Heart right ventricle (tissue), 16 donors: ENCODE measurements at regions not wholly inside any gene's neighbourhood (a gene's known extent, or its start where the extent isn't known, plus 50 kb on each side); places are given as distances from the start of the nearest gene placed in this dataset.

Experiments
- ATAC-seq, 8 donors: fragments of 200-7000 bp; cut with Tn5 transposase; one replicate each; pipeline ENCODE4 v1.9.1; 2020; ENCODE audit warnings: mild to moderate bottlenecking in 8 of 8, moderate library complexity in 8 of 8, moderate number of reproducible peaks in 1 of 8
- DNase-seq, 2 donors: peaks; one replicate each; pipeline ENCODE4 v3.0.0-alpha.2; 2020
- H3K27ac ChIP-seq, 10 donors: fragments of 200-600 bp; sonication (generic) in 2 of 10; one replicate each; pipeline versions ENCODE4 v1.5.0 to v1.8.0; 2020 to 2022; ENCODE audit warnings: mild to moderate bottlenecking in 3 of 10
- H3K27me3 ChIP-seq, 7 donors: fragments of 200-600 bp; one replicate each; pipeline ENCODE4 v1.8.0; 2021 to 2022; ENCODE audit warnings: mild to moderate bottlenecking in 2 of 7
- H3K36me3 ChIP-seq, 9 donors: fragments of 200-600 bp; sonication (generic) in 1 of 9; one replicate each; pipeline versions ENCODE4 v1.5.0 to v1.8.0; 2020 to 2022; ENCODE audit warnings: mild to moderate bottlenecking in 2 of 9
- H3K4me1 ChIP-seq, 9 donors: fragments of 200-600 bp; sonication (generic) in 1 of 9; one replicate each; pipeline versions ENCODE4 v1.5.0 to v1.8.0; 2020 to 2022; ENCODE audit warnings: mild to moderate bottlenecking in 4 of 9
- H3K4me3 ChIP-seq, 10 donors: fragments of 200-600 bp; sonication (generic) in 2 of 10; one replicate each; pipeline versions ENCODE4 v1.5.0 to v1.8.0; 2020 to 2022; ENCODE audit warnings: mild to moderate bottlenecking in 7 of 10, moderate library complexity in 2 of 10
- H3K9me3 ChIP-seq, 11 donors: fragments of 200-600 bp in 10 of 11; sonication (generic) in 2 of 11; one replicate each; pipeline versions ENCODE4 v1.5.0 to v1.8.0; 2013 to 2022; ENCODE audit warnings: mild to moderate bottlenecking in 2 of 11, control low read depth in 1 of 11, moderate library complexity in 1 of 11
- WGBS, 2 donors: extraction: QIAGEN DNeasy Blood & Tissue Kit; methylation state at CpG; one replicate each; pipeline ENCODE4 v1.1.7; 2013; ENCODE audit warnings: inconsistent platforms in 1 of 2; 5-methylcytosine and 5-hydroxymethylcytosine counted together
- intact Hi-C, 10 donors: fragments of 100-400 bp; cut with DNase I; formaldehyde crosslinking; loops; one replicate each; pipeline versions ENCODE4 v1.11.1 to v1.14.2; 2022
- TF ChIP-seq, protein P1 (sequence below), 9 donors: fragments of 200-600 bp; sonication (generic) in 2 of 9; IDR thresholded peaks; one replicate each; pipeline versions ENCODE4 v1.5.0 to v1.8.0; 2021 to 2022; ENCODE audit warnings: antibody characterized with exemption in 9 of 9, mild to moderate bottlenecking in 5 of 9, moderate library complexity in 1 of 9
- donor health status: Arrhythmogenic right ventricular cardiomyopathy.
- donor health status: ischemic (EF 13 %, LVEDD 7.1; RV severe dilation, severe dysfunction).
- donor health status: healthy with polysubstance abuse.
- donor health status: DM: no; HTN: yes; CAD: no.
- donor health status: DM: no; HTN: no; CAD: no.
- donor health status: ischemic (EF 25% LVEDD 6.9; RV normal size, moderate dysfunction).
- donor health status: ischemic (EF 25% LVEDD 5.7; RV mildly dilated, moderate dysfunction).
- donor health status: healthy.
- donor health status: DM: yes; HTN: yes; CAD: no.
- donor health status: Ischemic cardiomyopathy.
- donor health status: ischemic (EF 35%, LVEDD 5.7; RV mildly dilated, moderate dysfunction).
- donor health status: nonischemic (EF 11% LVEDD 7.7; RV severe dilation, severe dysfunction).
- donor health status: DM: yes; HTN: yes; CAD: no.
- donor health status: PGD.
- donor health status: ischemic (EF 29% LVEDD 5.4; RV normal size, mild dysfunction).
- donor health status: nonischemic (EF 23%, LVEDD 6.1; RV moderate dilation, normal function).

- no peaks in the 10 kb centered on the region for H3K36me3 ChIP-seq
- no peaks in the 10 kb centered on the region for H3K4me1 ChIP-seq
- WGBS, 2 donors: 89 to 93% methylated on average over 4 of the region's 4 CpGs
- DNase-seq (no peak), ATAC-seq (no peak)
- H3K4me3 ChIP-seq: no peak overlapping the region
- no peak overlapping the region for H3K27ac ChIP-seq
- TF ChIP-seq, protein P1, sequence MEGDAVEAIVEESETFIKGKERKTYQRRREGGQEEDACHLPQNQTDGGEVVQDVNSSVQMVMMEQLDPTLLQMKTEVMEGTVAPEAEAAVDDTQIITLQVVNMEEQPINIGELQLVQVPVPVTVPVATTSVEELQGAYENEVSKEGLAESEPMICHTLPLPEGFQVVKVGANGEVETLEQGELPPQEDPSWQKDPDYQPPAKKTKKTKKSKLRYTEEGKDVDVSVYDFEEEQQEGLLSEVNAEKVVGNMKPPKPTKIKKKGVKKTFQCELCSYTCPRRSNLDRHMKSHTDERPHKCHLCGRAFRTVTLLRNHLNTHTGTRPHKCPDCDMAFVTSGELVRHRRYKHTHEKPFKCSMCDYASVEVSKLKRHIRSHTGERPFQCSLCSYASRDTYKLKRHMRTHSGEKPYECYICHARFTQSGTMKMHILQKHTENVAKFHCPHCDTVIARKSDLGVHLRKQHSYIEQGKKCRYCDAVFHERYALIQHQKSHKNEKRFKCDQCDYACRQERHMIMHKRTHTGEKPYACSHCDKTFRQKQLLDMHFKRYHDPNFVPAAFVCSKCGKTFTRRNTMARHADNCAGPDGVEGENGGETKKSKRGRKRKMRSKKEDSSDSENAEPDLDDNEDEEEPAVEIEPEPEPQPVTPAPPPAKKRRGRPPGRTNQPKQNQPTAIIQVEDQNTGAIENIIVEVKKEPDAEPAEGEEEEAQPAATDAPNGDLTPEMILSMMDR (IDR thresholded peaks at IDR 0.05): no peak
- no peaks in the 10 kb centered on the region for H3K27me3 ChIP-seq
- intact Hi-C loops: no loop called here
- H3K9me3 ChIP-seq: no peaks in the 10 kb centered on the region
Observed at GRCh38 chr4:89615051-89615450, 221.9 kb downstream of the SNCA start.

- DNase-seq (no peak), ATAC-seq (no peak)
- TF ChIP-seq, protein P1 (IDR thresholded peaks at IDR 0.05): no peak
- Histone ChIP-seq H3K27ac (no peak overlapping the region), H3K4me1 (no peaks in the 10 kb centered on the region), H3K27me3 (no peaks in the 10 kb centered on the region), H3K36me3 (no peaks in the 10 kb centered on the region), H3K4me3 (no peak overlapping the region), H3K9me3 (no peaks in the 10 kb centered on the region)
- intact Hi-C loops: no loop called here
Observed at GRCh38 chr4:89614155-89614554, 222.8 kb downstream of the SNCA start.

DNA sequence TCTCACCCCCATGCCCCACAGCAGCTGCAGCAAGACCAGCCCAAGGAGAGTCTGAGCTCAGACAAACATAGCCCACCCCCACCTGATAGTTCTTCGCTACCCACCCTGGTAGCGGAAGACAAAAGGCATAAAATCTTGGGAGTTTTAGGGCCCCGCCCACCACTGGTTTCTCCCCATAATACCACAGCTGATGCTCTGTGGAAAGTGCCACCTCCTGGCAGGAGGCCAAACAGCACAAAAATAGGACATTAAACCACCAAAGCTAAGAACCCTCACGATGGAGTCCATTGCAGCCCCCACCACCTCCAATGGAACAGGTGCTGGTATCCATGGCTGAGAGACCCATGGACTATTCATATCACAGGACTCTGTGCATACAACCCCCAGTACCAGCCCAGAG is 226.7 kb downstream of the SNCA start:
- no peak for DNase-seq
- no peaks in the 10 kb centered on the region for H3K27me3 ChIP-seq
- H3K4me1 ChIP-seq: no peaks in the 10 kb centered on the region
- no peaks in the 10 kb centered on the region for H3K9me3 ChIP-seq
- WGBS, 2 donors: 90 to 96% methylated on average over 4 of the region's 4 CpGs
- no peak for ATAC-seq
- H3K27ac ChIP-seq: no peak overlapping the region
- no peak overlapping the region for H3K4me3 ChIP-seq
- intact Hi-C loops: no loop called here
- H3K36me3 ChIP-seq: no peaks in the 10 kb centered on the region
- TF ChIP-seq, protein P1 (IDR thresholded peaks at IDR 0.05): no peak

- DNase-seq: no peak
Observed at GRCh38 chr4:89609756-89610155, 227.2 kb downstream of the SNCA start.

More at GRCh38 chr4:89609756-89610155, 227.2 kb downstream of the SNCA start:
- no peaks in the 10 kb centered on the region for H3K9me3 ChIP-seq
- WGBS, 2 donors: 66 to 75% methylated on average over 5 of the region's 5 CpGs
- H3K4me3 ChIP-seq: no peak overlapping the region
- TF ChIP-seq, protein P1 (IDR thresholded peaks at IDR 0.05): no peak
- intact Hi-C loops: no loop called here
- no peaks in the 10 kb centered on the region for H3K27me3 ChIP-seq
- no peaks in the 10 kb centered on the region for H3K4me1 ChIP-seq
- no peak for ATAC-seq
- H3K36me3 ChIP-seq: no peaks in the 10 kb centered on the region
- H3K27ac ChIP-seq: no peak overlapping the region
